Glomerular visceral epithelial cell (primary cell): ENCODE measurements at regions not wholly inside any gene's neighbourhood (a gene's known extent, or its start where the extent isn't known, plus 50 kb on each side); places are given as distances from the start of the nearest gene placed in this dataset.

ENCODE experiments used
- DNase-seq: peaks from one replicate; pipeline ENCODE4 v3.0.0-alpha.2; 2016; ENCODE audit errors: extremely low spot score

- no peak for DNase-seq
These were observed 481.4 kb downstream of the AGTPBP1 start for GRCh38 chr9:85260275-85260845.

GRCh38 chr9:85258823-85259370, 482.9 kb downstream of the AGTPBP1 start:
- peak; percentile 11 for DNase-seq

- no peak for DNase-seq
These were observed 483.5 kb downstream of the AGTPBP1 start for GRCh38 chr9:85258236-85258635.

GRCh38 chr9:85249313-85249621, 492.5 kb downstream of the AGTPBP1 start:
- DNase-seq = no peak

- no peak for DNase-seq
These were observed 493.0 kb downstream of the AGTPBP1 start for GRCh38 chr9:85248514-85249312.

GRCh38 chr9:85246541-85246940, 495.2 kb downstream of the AGTPBP1 start:
- no peak for DNase-seq

- DNase-seq = no peak
These were observed 496.9 kb downstream of the AGTPBP1 start for GRCh38 chr9:85244856-85245255.

GRCh38 chr9:85243977-85244376, 497.8 kb downstream of the AGTPBP1 start:
- DNase-seq = no peak

- no peak for DNase-seq
These were observed 504.3 kb downstream of the AGTPBP1 start for GRCh38 chr9:85237478-85237877.

- no peak for DNase-seq
These were observed 511.7 kb downstream of the AGTPBP1 start for GRCh38 chr9:85230081-85230480.

GRCh38 chr9:85228111-85228855, 513.5 kb downstream of the AGTPBP1 start:
- no peak for DNase-seq

- no peak for DNase-seq
These were observed 516.6 kb downstream of the AGTPBP1 start for GRCh38 chr9:85225180-85225579.

GRCh38 chr9:85224729-85225128, 517.0 kb downstream of the AGTPBP1 start:
- DNase-seq = peak; percentile 22

GRCh38 chr9:85224301-85224700, 517.5 kb downstream of the AGTPBP1 start:
- DNase-seq = no peak

- no peak for DNase-seq
These were observed 518.1 kb downstream of the AGTPBP1 start for GRCh38 chr9:85223506-85224125.

GRCh38 chr9:85216601-85217000, 525.2 kb downstream of the AGTPBP1 start:
- DNase-seq = no peak

GRCh38 chr9:85215961-85216360, 525.8 kb downstream of the AGTPBP1 start:
- no peak for DNase-seq

- DNase-seq = no peak
These were observed 526.3 kb downstream of the AGTPBP1 start for GRCh38 chr9:85215416-85215815.

GRCh38 chr9:85213650-85214607, 527.8 kb downstream of the AGTPBP1 start:
- DNase-seq = no peak

GRCh38 chr9:85212887-85213286, 528.9 kb downstream of the AGTPBP1 start:
- peak; percentile 51 for DNase-seq

- peak; percentile 33 for DNase-seq
These were observed 529.5 kb downstream of the AGTPBP1 start for GRCh38 chr9:85212209-85212608.
